Ishikawa (cell line): ENCODE measurements at regions not wholly inside any gene's neighbourhood (a gene's known extent, or its start where the extent isn't known, plus 50 kb on each side); places are given as distances from the start of the nearest gene placed in this dataset.

Source experiments
- CEBPB ChIP-seq: IDR thresholded peaks from 2 replicates; pipeline ENCODE4 v1.6.1; 2012
- EGR1 ChIP-seq: IDR thresholded peaks from 2 replicates; pipeline ENCODE4 v1.6.1; 2012
- EP300 ChIP-seq: IDR thresholded peaks from 2 replicates; pipeline ENCODE4 v1.6.1; 2012; ENCODE audit warnings: borderline replicate concordance
- FOXM1 ChIP-seq: IDR thresholded peaks from 2 replicates; pipeline ENCODE4 v1.6.1; 2012; ENCODE audit warnings: low read depth, borderline replicate concordance
- MAX ChIP-seq: IDR thresholded peaks from 2 replicates; pipeline ENCODE4 v1.6.1; 2012
- RAD21 ChIP-seq: IDR thresholded peaks from 2 replicates; pipeline ENCODE4 v1.6.1; 2012; ENCODE audit warnings: low read depth
- TAF1 ChIP-seq: IDR thresholded peaks from 2 replicates; pipeline ENCODE4 v1.6.1; 2012; ENCODE audit warnings: low read depth, mild to moderate bottlenecking
- YY1 ChIP-seq: IDR thresholded peaks from 2 replicates; pipeline ENCODE4 v1.6.1; 2012; ENCODE audit warnings: low read depth

- TF ChIP-seq MAX (no peak), RAD21 (no peak), CEBPB (no peak), YY1 (no peak), EGR1 (no peak), TAF1 (no peak), EP300 (no peak), FOXM1 (no peak)
These were observed 76.8 kb downstream of the BARHL2 start for GRCh38 chr1:90640325-90640724.
